ENCODE measurements at regions not wholly inside any gene's neighbourhood (a gene's known extent, or its start where the extent isn't known, plus 50 kb on each side); places are given as distances from the start of the nearest gene placed in this dataset.

DNA sequence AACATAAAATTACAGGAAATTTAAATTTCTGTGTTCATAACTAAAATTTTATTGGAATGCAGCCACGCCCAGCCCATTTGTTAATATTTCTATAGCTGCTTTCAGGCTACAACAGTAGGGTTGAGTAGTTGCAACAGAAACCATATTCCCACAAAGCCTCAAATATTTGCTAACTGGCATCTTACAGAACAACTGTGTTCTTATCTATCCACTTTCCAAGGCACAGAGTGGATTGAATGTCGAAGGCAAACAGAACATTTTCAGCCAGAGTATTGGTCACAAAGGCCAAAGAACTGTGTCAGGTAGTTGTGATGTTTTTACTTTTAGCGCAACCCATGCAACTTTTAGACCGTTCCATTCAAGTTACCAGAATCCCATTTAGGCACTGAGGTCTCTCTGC, 51.1 kb upstream of the OPN4 start:
- H3K4me3 ChIP-seq: no peak overlapping the region
- intact Hi-C loops (cut with DNase I): no loop called here
- WGBS, 4 donors: 87 to 94% (median 91%) methylated on average over 4 of the region's 4 CpGs
- H3K27ac ChIP-seq: no peak overlapping the region
- no peaks in the 10 kb centered on the region for H3K36me3 ChIP-seq (replicated peaks in 1 of 2)
- TF ChIP-seq POLR2A (IDR thresholded peaks at IDR 0.05): no peak
- TF ChIP-seq, protein P1, sequence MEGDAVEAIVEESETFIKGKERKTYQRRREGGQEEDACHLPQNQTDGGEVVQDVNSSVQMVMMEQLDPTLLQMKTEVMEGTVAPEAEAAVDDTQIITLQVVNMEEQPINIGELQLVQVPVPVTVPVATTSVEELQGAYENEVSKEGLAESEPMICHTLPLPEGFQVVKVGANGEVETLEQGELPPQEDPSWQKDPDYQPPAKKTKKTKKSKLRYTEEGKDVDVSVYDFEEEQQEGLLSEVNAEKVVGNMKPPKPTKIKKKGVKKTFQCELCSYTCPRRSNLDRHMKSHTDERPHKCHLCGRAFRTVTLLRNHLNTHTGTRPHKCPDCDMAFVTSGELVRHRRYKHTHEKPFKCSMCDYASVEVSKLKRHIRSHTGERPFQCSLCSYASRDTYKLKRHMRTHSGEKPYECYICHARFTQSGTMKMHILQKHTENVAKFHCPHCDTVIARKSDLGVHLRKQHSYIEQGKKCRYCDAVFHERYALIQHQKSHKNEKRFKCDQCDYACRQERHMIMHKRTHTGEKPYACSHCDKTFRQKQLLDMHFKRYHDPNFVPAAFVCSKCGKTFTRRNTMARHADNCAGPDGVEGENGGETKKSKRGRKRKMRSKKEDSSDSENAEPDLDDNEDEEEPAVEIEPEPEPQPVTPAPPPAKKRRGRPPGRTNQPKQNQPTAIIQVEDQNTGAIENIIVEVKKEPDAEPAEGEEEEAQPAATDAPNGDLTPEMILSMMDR (IDR thresholded peaks at IDR 0.05): no peak
- H3K27me3 ChIP-seq: no peaks in the 10 kb centered on the region
- no peaks in the 10 kb centered on the region for H3K4me1 ChIP-seq (replicated peaks in 1 of 2)
- H3K9me3 ChIP-seq (replicated peaks in 1 of 3): peaks cover 0 to 5% (median 0%) of the 10 kb centered on the region in 3 donors
- DNase-seq: no peak
